ENCODE measurements at regions not wholly inside any gene's neighbourhood (a gene's known extent, or its start where the extent isn't known, plus 50 kb on each side); places are given as distances from the start of the nearest gene placed in this dataset.

- Mint-ChIP-seq H3K4me1 (ENCODE audit: insufficient read depth, unreplicated experiment) (no peaks in the 10 kb centered on the region), H3K36me3 (ENCODE audit: insufficient read depth, unreplicated experiment) (no peaks in the 10 kb centered on the region), H3K9me3 (ENCODE audit: unreplicated experiment) (no peaks in the 10 kb centered on the region), H3K4me3 (ENCODE audit: unreplicated experiment) (no peak overlapping the region), H3K27me3 (ENCODE audit: insufficient read depth, unreplicated experiment) (no peaks in the 10 kb centered on the region), H3K27ac (ENCODE audit: low read depth, unreplicated experiment) (no peak overlapping the region)
- ChIA-PET CTCF (no interaction called here), POLR2A (interaction anchor here (0.5 to 1.1 kb wide), 2 partner anchors 628 to 734 kb away, joined by 3 read pairs; no protein-coding TSS in a partner anchor)
- no peak for DNase-seq (ENCODE audit: unreplicated experiment)
- intact Hi-C loops (cut with micrococcal nuclease): no loop called here
- BruUV-seq (replicated peaks): no TSS peak
- no peak for TF ChIP-seq CTCF (IDR thresholded peaks at IDR 0.05; ENCODE audit: unreplicated experiment)
Observed at GRCh38 chr12:43245947-43246346, 306.1 kb downstream of the ADAMTS20 start.

GRCh38 chr12:43241986-43242385 lies 310.0 kb downstream of the ADAMTS20 start:
- BruUV-seq (replicated peaks): no TSS peak
- POLR2A ChIA-PET: interaction anchor here (0.6 kb wide), 1 partner anchor 94 kb away, joined by 3 read pairs; no protein-coding TSS in a partner anchor
- no peak overlapping the region for H3K27ac Mint-ChIP-seq (ENCODE audit: low read depth, unreplicated experiment)
- no peak for DNase-seq (ENCODE audit: unreplicated experiment)
- intact Hi-C loops (cut with micrococcal nuclease): no loop called here
- H3K4me3 Mint-ChIP-seq (ENCODE audit: unreplicated experiment): no peak overlapping the region
- no peak for TF ChIP-seq CTCF (IDR thresholded peaks at IDR 0.05; ENCODE audit: unreplicated experiment)
- no peaks in the 10 kb centered on the region for H3K9me3 Mint-ChIP-seq (ENCODE audit: unreplicated experiment)
- H3K36me3 Mint-ChIP-seq (ENCODE audit: insufficient read depth, unreplicated experiment): no peaks in the 10 kb centered on the region
- CTCF ChIA-PET: no interaction called here
- no peaks in the 10 kb centered on the region for H3K27me3 Mint-ChIP-seq (ENCODE audit: insufficient read depth, unreplicated experiment)
- peaks cover 7% of the 10 kb centered on the region for H3K4me1 Mint-ChIP-seq (ENCODE audit: insufficient read depth, unreplicated experiment)

- no peak for DNase-seq (ENCODE audit: unreplicated experiment)
- no peaks in the 10 kb centered on the region for H3K9me3 Mint-ChIP-seq (ENCODE audit: unreplicated experiment)
- ChIA-PET POLR2A (interaction anchor here (0.7 kb wide), 1 partner anchor 392 kb away, joined by 3 read pairs; no protein-coding TSS in a partner anchor), CTCF (interaction anchor here (0.5 kb wide), 1 partner anchor 156 kb away, joined by 5 read pairs; no protein-coding TSS in a partner anchor)
- no peaks in the 10 kb centered on the region for H3K36me3 Mint-ChIP-seq (ENCODE audit: insufficient read depth, unreplicated experiment)
- no peak for TF ChIP-seq CTCF (IDR thresholded peaks at IDR 0.05; ENCODE audit: unreplicated experiment)
- no TSS peak for BruUV-seq (replicated peaks)
- H3K27me3 Mint-ChIP-seq (ENCODE audit: insufficient read depth, unreplicated experiment): no peaks in the 10 kb centered on the region
- intact Hi-C loops (cut with micrococcal nuclease): no loop called here
- no peak overlapping the region for H3K4me3 Mint-ChIP-seq (ENCODE audit: unreplicated experiment)
- no peak overlapping the region for H3K27ac Mint-ChIP-seq (ENCODE audit: low read depth, unreplicated experiment)
- H3K4me1 Mint-ChIP-seq (ENCODE audit: insufficient read depth, unreplicated experiment): peaks cover 7% of the 10 kb centered on the region
Observed at GRCh38 chr12:43238281-43238680, 313.7 kb downstream of the ADAMTS20 start.

- no peak overlapping the region for H3K4me3 Mint-ChIP-seq (ENCODE audit: unreplicated experiment)
- POLR2A ChIA-PET: no interaction called here
- H3K27ac Mint-ChIP-seq (ENCODE audit: low read depth, unreplicated experiment): no peak overlapping the region
- no peaks in the 10 kb centered on the region for H3K9me3 Mint-ChIP-seq (ENCODE audit: unreplicated experiment)
- intact Hi-C loops (cut with micrococcal nuclease): no loop called here
- CTCF ChIA-PET: no interaction called here
- DNase-seq (ENCODE audit: unreplicated experiment): no peak
- no peaks in the 10 kb centered on the region for H3K36me3 Mint-ChIP-seq (ENCODE audit: insufficient read depth, unreplicated experiment)
- TF ChIP-seq CTCF (IDR thresholded peaks at IDR 0.05; ENCODE audit: unreplicated experiment): no peak
- peaks cover 7% of the 10 kb centered on the region for H3K4me1 Mint-ChIP-seq (ENCODE audit: insufficient read depth, unreplicated experiment)
- no TSS peak for BruUV-seq (replicated peaks)
- H3K27me3 Mint-ChIP-seq (ENCODE audit: insufficient read depth, unreplicated experiment): no peaks in the 10 kb centered on the region
Observed at GRCh38 chr12:43237238-43237879, 314.6 kb downstream of the ADAMTS20 start.
